OCI-LY7 (cell line): ENCODE measurements at regions not wholly inside any gene's neighbourhood (a gene's known extent, or its start where the extent isn't known, plus 50 kb on each side); places are given as distances from the start of the nearest gene placed in this dataset.

Experiments
- BruUV-seq: library from RNA; stranded (reverse); fragments of 400-500 nt; replicated peaks from 2 replicates; lab custom pipeline; 2021; lab: Mats Ljungman, UMichigan
- CTCF ChIA-PET: fragments of 300-600 bp; sonication (Branson Sonifier 250); formaldehyde crosslinking; loops from one replicate; lab custom pipeline; 2022; ENCODE audit warnings: antibody characterized with exemption; ENCODE audit not compliant: unreplicated experiment; lab: Charles Lee
- POLR2A ChIA-PET: fragments of 300-600 bp; sonication (Branson Sonifier 250); formaldehyde crosslinking; loops from one replicate; lab custom pipeline; 2022; ENCODE audit warnings: antibody characterized with exemption; lab: Charles Lee
- DNase-seq: peaks from one replicate; pipeline ENCODE4 v3.0.0-alpha.2; 2015; ENCODE audit warnings: low spot score
- H2AFZ ChIP-seq: fragments of 200-600 bp; sonication (generic), shearing (Covaris generic); 2 replicates; pipeline ENCODE4 v1.6.1; 2014; ENCODE audit warnings: mild to moderate bottlenecking, antibody characterized with exemption, low read length, moderate library complexity
- H3K27ac ChIP-seq: fragments of 200-600 bp; sonication (generic); 2 replicates; pipeline ENCODE4 v1.5.1; 2014; ENCODE audit warnings: mixed run types, low read depth, mild to moderate bottlenecking, moderate library complexity, low read length, inconsistent platforms; ENCODE audit not compliant: poor library complexity, severe bottlenecking
- H3K36me3 ChIP-seq: fragments of 200-600 bp; sonication (generic); 2 replicates; pipeline ENCODE4 v1.6.1; 2014; ENCODE audit warnings: mild to moderate bottlenecking, antibody characterized with exemption, low read length, moderate library complexity, mixed read lengths; ENCODE audit not compliant: insufficient read depth
- H3K4me1 ChIP-seq: fragments of 200-600 bp; sonication (generic); 2 replicates; pipeline ENCODE4 v1.5.1; 2014; ENCODE audit warnings: mild to moderate bottlenecking, low read length; ENCODE audit not compliant: insufficient read depth, poor library complexity, severe bottlenecking
- H3K4me2 ChIP-seq: fragments of 200-600 bp; sonication (generic); 2 replicates; pipeline ENCODE4 v1.6.1; 2014; ENCODE audit warnings: mild to moderate bottlenecking, low read length
- H3K4me3 ChIP-seq: fragments of 200-600 bp; sonication (generic); 2 replicates; pipeline ENCODE4 v1.5.1; 2014; ENCODE audit warnings: mild to moderate bottlenecking, low read depth, low read length; ENCODE audit not compliant: poor library complexity, severe bottlenecking
- H3K79me2 ChIP-seq: fragments of 200-600 bp; sonication (generic); 2 replicates; pipeline ENCODE4 v1.6.1; 2016; ENCODE audit warnings: low read depth, mild to moderate bottlenecking, low read length, moderate library complexity, mixed read lengths; ENCODE audit not compliant: insufficient read depth
- H3K9me2 ChIP-seq: fragments of 200-600 bp; sonication (generic); 2 replicates; pipeline ENCODE4 v1.6.1; 2016; ENCODE audit warnings: mild to moderate bottlenecking, low read length, mixed read lengths; ENCODE audit not compliant: insufficient read depth
- H3K9me3 ChIP-seq: fragments of 200-600 bp; sonication (generic); 2 replicates; pipeline ENCODE4 v1.6.1; 2014; ENCODE audit warnings: mild to moderate bottlenecking, mixed run types, low read length, mixed read lengths
- H4K20me1 ChIP-seq: fragments of 200-600 bp; sonication (generic); 2 replicates; pipeline ENCODE4 v1.6.1; 2014; ENCODE audit warnings: mild to moderate bottlenecking, antibody characterized with exemption, low read length, moderate library complexity, mixed read lengths; ENCODE audit not compliant: insufficient read depth
- EZH2phosphoT487 ChIP-seq: fragments of 200-600 bp; sonication (generic); IDR thresholded peaks from 2 replicates; pipeline ENCODE4 v1.6.1; 2018; ENCODE audit warnings: low read depth, borderline replicate concordance, mild to moderate bottlenecking, mixed run types, antibody characterized with exemption, low read length, moderate library complexity, mixed read lengths
- intact Hi-C: fragments of 100-400 bp; cut with micrococcal nuclease; formaldehyde crosslinking; loops from one replicate; pipeline ENCODE4 v1.10.0; 2022; ENCODE audit not compliant: unreplicated experiment
- TF ChIP-seq, protein P1 (sequence below): fragments of 200-600 bp; sonication (generic); conservative IDR thresholded peaks from 2 replicates; pipeline ENCODE4 v1.5.1; 2014; ENCODE audit warnings: mild to moderate bottlenecking, antibody characterized with exemption, low read length, moderate library complexity, mixed read lengths

DNA sequence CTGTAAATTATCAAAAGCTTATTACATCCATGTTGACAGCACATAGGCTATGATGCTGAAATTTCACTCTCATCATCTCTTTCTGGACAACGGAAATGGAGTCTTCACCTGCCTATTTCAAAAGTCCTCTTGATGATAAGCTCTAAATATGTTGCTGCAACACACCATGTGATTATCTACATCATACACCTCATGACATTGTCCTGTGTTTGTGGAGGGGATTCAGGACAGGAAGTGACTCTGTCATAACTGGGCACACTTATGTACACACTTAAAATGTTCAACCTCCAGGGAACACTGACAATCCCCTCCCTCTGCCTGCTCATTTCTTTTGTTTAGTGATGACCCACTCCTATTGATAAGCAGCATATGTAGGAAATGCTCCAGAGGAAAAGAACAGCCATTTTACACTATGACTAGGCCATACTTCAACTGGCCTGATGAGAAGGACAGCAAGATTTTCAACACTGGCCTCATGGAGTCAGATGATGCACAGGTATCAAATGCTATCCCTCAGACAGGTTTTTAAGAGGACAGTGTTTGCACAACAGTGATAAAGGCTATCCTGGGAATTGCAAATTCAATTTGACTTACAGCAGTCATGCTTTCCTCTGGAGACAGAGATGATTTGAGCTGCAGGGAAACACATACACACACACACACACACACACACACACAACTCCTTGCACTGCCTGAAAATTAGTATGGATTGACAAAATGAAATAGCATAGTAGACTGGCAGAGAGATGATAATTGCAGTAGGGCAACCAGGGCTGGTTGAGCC, 163.3 kb upstream of the RASGEF1B start:
- intact Hi-C loops, result loop anchor here (2.0 kb wide), 1 partner anchor 70 kb away; no protein-coding TSS in a partner anchor
- ChIA-PET POLR2A (interaction anchor here (0.6 to 3.4 kb wide), 12 partner anchors 8 to 360 kb away, joined by 3 to 18 read pairs (median 3); partner anchors contain the start of gene RASGEF1B), CTCF (interaction anchor here (1.1 kb wide), 1 partner anchor 72 kb away, joined by 3 read pairs; no protein-coding TSS in a partner anchor)
- peak overlapping the region; percentile 87; the same call in 1 of the 2 replicates for H2AFZ ChIP-seq
- H3K4me2 ChIP-seq, result peak overlapping the region; percentile 70
- no peaks in the 10 kb centered on the region for H3K9me3 ChIP-seq
- H3K79me2 ChIP-seq, result no peaks in the 10 kb centered on the region
- peaks cover 61% of the 10 kb centered on the region for H3K4me1 ChIP-seq
- H3K4me3 ChIP-seq, result no peak overlapping the region
- no peaks in the 10 kb centered on the region for H3K9me2 ChIP-seq
- no TSS peak for BruUV-seq
- DNase-seq, result no peak
- H3K27ac ChIP-seq, result peak overlapping the region; percentile 85
- H3K36me3 ChIP-seq, result no peaks in the 10 kb centered on the region
- H4K20me1 ChIP-seq, result no peaks in the 10 kb centered on the region
- TF ChIP-seq, protein P1, sequence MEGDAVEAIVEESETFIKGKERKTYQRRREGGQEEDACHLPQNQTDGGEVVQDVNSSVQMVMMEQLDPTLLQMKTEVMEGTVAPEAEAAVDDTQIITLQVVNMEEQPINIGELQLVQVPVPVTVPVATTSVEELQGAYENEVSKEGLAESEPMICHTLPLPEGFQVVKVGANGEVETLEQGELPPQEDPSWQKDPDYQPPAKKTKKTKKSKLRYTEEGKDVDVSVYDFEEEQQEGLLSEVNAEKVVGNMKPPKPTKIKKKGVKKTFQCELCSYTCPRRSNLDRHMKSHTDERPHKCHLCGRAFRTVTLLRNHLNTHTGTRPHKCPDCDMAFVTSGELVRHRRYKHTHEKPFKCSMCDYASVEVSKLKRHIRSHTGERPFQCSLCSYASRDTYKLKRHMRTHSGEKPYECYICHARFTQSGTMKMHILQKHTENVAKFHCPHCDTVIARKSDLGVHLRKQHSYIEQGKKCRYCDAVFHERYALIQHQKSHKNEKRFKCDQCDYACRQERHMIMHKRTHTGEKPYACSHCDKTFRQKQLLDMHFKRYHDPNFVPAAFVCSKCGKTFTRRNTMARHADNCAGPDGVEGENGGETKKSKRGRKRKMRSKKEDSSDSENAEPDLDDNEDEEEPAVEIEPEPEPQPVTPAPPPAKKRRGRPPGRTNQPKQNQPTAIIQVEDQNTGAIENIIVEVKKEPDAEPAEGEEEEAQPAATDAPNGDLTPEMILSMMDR, result no peak
- no peak for TF ChIP-seq EZH2phosphoT487

- POLR2A ChIA-PET, result interaction anchor here (0.6 to 3.4 kb wide), 10 partner anchors 8 to 162 kb away, joined by 3 to 18 read pairs (median 3); partner anchors contain the start of gene RASGEF1B
- BruUV-seq, result no TSS peak
- Histone ChIP-seq H3K4me2 (no peak overlapping the region), H3K9me3 (no peaks in the 10 kb centered on the region), H2AFZ (peak overlapping the region; percentile 87; the same call in 1 of the 2 replicates), H3K4me1 (peaks cover 69% of the 10 kb centered on the region), H4K20me1 (no peaks in the 10 kb centered on the region), H3K27ac (no peak overlapping the region), H3K9me2 (no peaks in the 10 kb centered on the region), H3K4me3 (no peak overlapping the region), H3K79me2 (no peaks in the 10 kb centered on the region), H3K36me3 (no peaks in the 10 kb centered on the region)
- CTCF ChIA-PET, result interaction anchor here (1.1 kb wide), 1 partner anchor 72 kb away, joined by 3 read pairs; no protein-coding TSS in a partner anchor
- no peak for DNase-seq
- intact Hi-C loops, result loop anchor here (2.0 kb wide), 1 partner anchor 69 kb away; no protein-coding TSS in a partner anchor
- TF ChIP-seq EZH2phosphoT487, result no peak
- TF ChIP-seq, protein P1, result no peak
Measured at GRCh38 chr4:81634165-81634564, 162.5 kb upstream of the RASGEF1B start.
